CD4-positive, alpha-beta T cell (primary cell): ENCODE measurements at regions not wholly inside any gene's neighbourhood (a gene's known extent, or its start where the extent isn't known, plus 50 kb on each side); places are given as distances from the start of the nearest gene placed in this dataset.

Experiments
- ATAC-seq: fragments of 200-7000 bp; cut with Tn5 transposase; one replicate; pipeline ENCODE4 v1.10.0; 2022; ENCODE audit warnings: mild to moderate bottlenecking; ENCODE audit not compliant: poor library complexity
- CTCF ChIA-PET: fragments of 350-600 bp; sonication (Branson Sonifier 250); formaldehyde crosslinking; loops from one replicate; lab custom pipeline; 2021; ENCODE audit warnings: antibody characterized with exemption, inconsistent platforms; lab: Charles Lee
- POLR2A ChIA-PET: fragments of 350-600 bp; sonication (Branson Sonifier 250); formaldehyde crosslinking; loops from one replicate; lab custom pipeline; 2021; ENCODE audit warnings: antibody characterized with exemption, inconsistent platforms; lab: Charles Lee
- DNase-seq, 14 experiments: peaks; one replicate each; pipeline ENCODE4 v3.0.0-alpha.2; 2013 to 2020; ENCODE audit warnings: mixed read lengths in 2 of 14
- H3K27ac ChIP-seq, 2 donors: one replicate each; pipeline versions ENCODE4 v1.5.1 to v1.7.0; 2013; ENCODE audit warnings: low read length in 2 of 2, low read depth in 1 of 2, mild to moderate bottlenecking in 1 of 2
- H3K27me3 ChIP-seq, 2 experiments: 1 replicate in 1 of 2; 2 replicates in 1 of 2; pipeline versions ENCODE4 v1.6.1 to v1.7.0; 2013; ENCODE audit warnings: low read length in 2 of 2, control low read depth in 1 of 2, mild to moderate bottlenecking in 1 of 2, moderate library complexity in 1 of 2; ENCODE audit not compliant: insufficient read depth in 2 of 2, control insufficient read depth in 1 of 2
- H3K36me3 ChIP-seq: one replicate; pipeline ENCODE4 v1.6.1; 2013; ENCODE audit warnings: low read length, control low read depth; ENCODE audit not compliant: insufficient read depth
- H3K4me1 ChIP-seq: one replicate; pipeline ENCODE4 v1.6.1; 2013; ENCODE audit warnings: low read length, control low read depth; ENCODE audit not compliant: insufficient read depth
- H3K4me3 ChIP-seq: one replicate; pipeline ENCODE4 v1.5.1; 2013; ENCODE audit warnings: mild to moderate bottlenecking, low read length, moderate library complexity
- H3K9me3 ChIP-seq, 2 experiments: 1 replicate in 1 of 2; 2 replicates in 1 of 2; pipeline versions ENCODE4 v1.6.1 to v1.7.0; 2013; ENCODE audit warnings: low read length in 2 of 2, mild to moderate bottlenecking in 2 of 2, control low read depth in 1 of 2, moderate library complexity in 1 of 2; ENCODE audit not compliant: control insufficient read depth in 1 of 2, insufficient read depth in 1 of 2
- H3K27ac Mint-ChIP-seq: one replicate; pipeline ENCODE4 v1.8.0; 2020; ENCODE audit warnings: mixed read lengths
- H3K27me3 Mint-ChIP-seq: one replicate; pipeline ENCODE4 v1.8.0; 2021; ENCODE audit warnings: mixed read lengths
- H3K36me3 Mint-ChIP-seq: one replicate; pipeline ENCODE4 v1.8.0; 2021; ENCODE audit warnings: low read depth, mixed read lengths
- H3K4me1 Mint-ChIP-seq: one replicate; pipeline ENCODE4 v1.8.0; 2021; ENCODE audit warnings: low read depth, mixed read lengths
- H3K4me3 Mint-ChIP-seq: one replicate; pipeline ENCODE4 v1.8.0; 2020; ENCODE audit warnings: mild to moderate bottlenecking, mixed read lengths
- H3K9me3 Mint-ChIP-seq: one replicate; pipeline ENCODE4 v1.8.0; 2020; ENCODE audit warnings: mixed read lengths
- CTCF ChIP-seq: fragments of 200-600 bp; IDR thresholded peaks from one replicate; pipeline ENCODE4 v1.8.0; 2022; ENCODE audit warnings: antibody characterized with exemption, mild to moderate bottlenecking
- intact Hi-C, 2 experiments: fragments of 100-400 bp; cut with DNase I in 1 of 2; cut with micrococcal nuclease in 1 of 2; formaldehyde crosslinking; loops; one replicate each; pipeline versions ENCODE4 v1.15.1 to v1.9.0; 2023 to 2025; cut with DNase I, micrococcal nuclease

GRCh38 chr10:91036807-91037411 lies 116.0 kb upstream of the ANKRD1 start:
- Mint-ChIP-seq H3K9me3 (peaks cover 2% of the 10 kb centered on the region), H3K4me3 (no peak overlapping the region), H3K36me3 (no peaks in the 10 kb centered on the region), H3K27ac (no peak overlapping the region), H3K27me3 (no peaks in the 10 kb centered on the region), H3K4me1 (peaks cover 21% of the 10 kb centered on the region)
- Histone ChIP-seq H3K27ac (no peak overlapping the region), H3K4me3 (no peak overlapping the region), H3K36me3 (no peaks in the 10 kb centered on the region), H3K27me3 (no peaks in the 10 kb centered on the region), H3K4me1 (peaks cover 19% of the 10 kb centered on the region), H3K9me3 (no peaks in the 10 kb centered on the region)
- ChIA-PET POLR2A (no interaction called here), CTCF (no interaction called here)
- TF ChIP-seq CTCF = no peak
- DNase-seq (no peak), ATAC-seq (no peak)
- intact Hi-C loops = loop anchor here in 1 of 2 experiments (10.0 kb wide), 1 partner anchor 118 kb away; no protein-coding TSS in a partner anchor

- Mint-ChIP-seq H3K36me3 (no peaks in the 10 kb centered on the region), H3K9me3 (peaks cover 2% of the 10 kb centered on the region), H3K27ac (no peak overlapping the region), H3K4me1 (peaks cover 7% of the 10 kb centered on the region), H3K27me3 (peaks cover 4% of the 10 kb centered on the region), H3K4me3 (no peak overlapping the region)
- H3K4me3 ChIP-seq = no peak overlapping the region
- intact Hi-C loops = loop anchor here in 1 of 2 experiments (10.0 kb wide), 1 partner anchor 116 kb away; no protein-coding TSS in a partner anchor
- ATAC-seq (no peak), DNase-seq (no peak)
- ChIA-PET POLR2A (no interaction called here), CTCF (interaction anchor here (1.1 kb wide), 1 partner anchor 22 kb away, joined by 3 read pairs; no protein-coding TSS in a partner anchor)
- no peaks in the 10 kb centered on the region for H3K9me3 ChIP-seq
- TF ChIP-seq CTCF = no peak
- peaks cover 10% of the 10 kb centered on the region for H3K4me1 ChIP-seq
- no peak overlapping the region for H3K27ac ChIP-seq
- no peaks in the 10 kb centered on the region for H3K36me3 ChIP-seq
- no peaks in the 10 kb centered on the region for H3K27me3 ChIP-seq
Observed at GRCh38 chr10:91038971-91039370, 118.1 kb upstream of the ANKRD1 start.

- intact Hi-C loops = no loop called here
- CTCF ChIA-PET = no interaction called here
- H3K27ac ChIP-seq = no peak overlapping the region
- POLR2A ChIA-PET = no interaction called here
- H3K9me3 Mint-ChIP-seq = no peaks in the 10 kb centered on the region
- H3K27me3 Mint-ChIP-seq = peaks cover 4% of the 10 kb centered on the region
- no peaks in the 10 kb centered on the region for H3K27me3 ChIP-seq
- H3K27ac Mint-ChIP-seq = no peak overlapping the region
- no peaks in the 10 kb centered on the region for H3K36me3 Mint-ChIP-seq
- ATAC-seq = no peak
- no peaks in the 10 kb centered on the region for H3K4me1 ChIP-seq
- H3K4me3 ChIP-seq = no peak overlapping the region
- DNase-seq = no peak
- no peak for TF ChIP-seq CTCF
- no peaks in the 10 kb centered on the region for H3K36me3 ChIP-seq
- no peaks in the 10 kb centered on the region for H3K9me3 ChIP-seq
- H3K4me3 Mint-ChIP-seq = no peak overlapping the region
- H3K4me1 Mint-ChIP-seq = no peaks in the 10 kb centered on the region
Observed at GRCh38 chr10:91040343-91040742, 119.5 kb upstream of the ANKRD1 start.
